Hepatocyte (in vitro differentiated cells): ENCODE measurements at regions not wholly inside any gene's neighbourhood (a gene's known extent, or its start where the extent isn't known, plus 50 kb on each side); places are given as distances from the start of the nearest gene placed in this dataset.

Experiments
- EZH2 ChIP-seq: fragments of 200-600 bp; sonication (generic); IDR thresholded peaks from 2 replicates; pipeline ENCODE4 v1.6.1; 2016; ENCODE audit warnings: antibody characterized with exemption, mild to moderate bottlenecking, borderline replicate concordance
- EZH2phosphoT487 ChIP-seq: fragments of 200-600 bp; sonication (generic); IDR thresholded peaks from one replicate; pipeline ENCODE4 v1.6.1; 2018; ENCODE audit warnings: antibody characterized with exemption, mild to moderate bottlenecking, low read depth, moderate library complexity; ENCODE audit not compliant: unreplicated experiment, severe bottlenecking
- TF ChIP-seq, protein P1 (sequence below): fragments of 200-600 bp; sonication (generic); IDR thresholded peaks from 2 replicates; pipeline ENCODE4 v1.5.1; 2016; ENCODE audit warnings: antibody characterized with exemption, mild to moderate bottlenecking; ENCODE audit not compliant: poor library complexity

DNA sequence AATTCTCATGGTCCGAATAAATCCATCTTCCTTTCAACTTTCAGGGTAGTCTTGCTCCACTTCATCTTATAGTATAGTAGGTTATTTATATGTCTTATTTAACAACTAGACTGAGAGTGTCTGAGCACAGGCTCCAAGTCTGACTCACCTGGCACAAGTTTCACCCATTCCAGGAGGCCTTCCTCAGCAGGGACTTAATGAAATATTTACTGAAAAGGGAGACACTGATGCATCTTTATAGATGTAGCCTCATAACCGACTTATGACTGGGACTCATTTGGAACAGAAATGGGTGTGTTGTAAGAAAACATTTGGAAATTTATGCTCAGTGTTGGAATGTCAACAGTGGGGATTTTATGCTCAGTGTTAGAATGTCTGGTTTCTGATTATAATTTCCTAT lies 59.9 kb downstream of the CH25H start:
- TF ChIP-seq, protein P1, sequence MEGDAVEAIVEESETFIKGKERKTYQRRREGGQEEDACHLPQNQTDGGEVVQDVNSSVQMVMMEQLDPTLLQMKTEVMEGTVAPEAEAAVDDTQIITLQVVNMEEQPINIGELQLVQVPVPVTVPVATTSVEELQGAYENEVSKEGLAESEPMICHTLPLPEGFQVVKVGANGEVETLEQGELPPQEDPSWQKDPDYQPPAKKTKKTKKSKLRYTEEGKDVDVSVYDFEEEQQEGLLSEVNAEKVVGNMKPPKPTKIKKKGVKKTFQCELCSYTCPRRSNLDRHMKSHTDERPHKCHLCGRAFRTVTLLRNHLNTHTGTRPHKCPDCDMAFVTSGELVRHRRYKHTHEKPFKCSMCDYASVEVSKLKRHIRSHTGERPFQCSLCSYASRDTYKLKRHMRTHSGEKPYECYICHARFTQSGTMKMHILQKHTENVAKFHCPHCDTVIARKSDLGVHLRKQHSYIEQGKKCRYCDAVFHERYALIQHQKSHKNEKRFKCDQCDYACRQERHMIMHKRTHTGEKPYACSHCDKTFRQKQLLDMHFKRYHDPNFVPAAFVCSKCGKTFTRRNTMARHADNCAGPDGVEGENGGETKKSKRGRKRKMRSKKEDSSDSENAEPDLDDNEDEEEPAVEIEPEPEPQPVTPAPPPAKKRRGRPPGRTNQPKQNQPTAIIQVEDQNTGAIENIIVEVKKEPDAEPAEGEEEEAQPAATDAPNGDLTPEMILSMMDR: no peak
- TF ChIP-seq EZH2: no peak
- TF ChIP-seq EZH2phosphoT487: no peak
